ENCODE measurements at regions not wholly inside any gene's neighbourhood (a gene's known extent, or its start where the extent isn't known, plus 50 kb on each side); places are given as distances from the start of the nearest gene placed in this dataset.

- TF ChIP-seq, protein P1, sequence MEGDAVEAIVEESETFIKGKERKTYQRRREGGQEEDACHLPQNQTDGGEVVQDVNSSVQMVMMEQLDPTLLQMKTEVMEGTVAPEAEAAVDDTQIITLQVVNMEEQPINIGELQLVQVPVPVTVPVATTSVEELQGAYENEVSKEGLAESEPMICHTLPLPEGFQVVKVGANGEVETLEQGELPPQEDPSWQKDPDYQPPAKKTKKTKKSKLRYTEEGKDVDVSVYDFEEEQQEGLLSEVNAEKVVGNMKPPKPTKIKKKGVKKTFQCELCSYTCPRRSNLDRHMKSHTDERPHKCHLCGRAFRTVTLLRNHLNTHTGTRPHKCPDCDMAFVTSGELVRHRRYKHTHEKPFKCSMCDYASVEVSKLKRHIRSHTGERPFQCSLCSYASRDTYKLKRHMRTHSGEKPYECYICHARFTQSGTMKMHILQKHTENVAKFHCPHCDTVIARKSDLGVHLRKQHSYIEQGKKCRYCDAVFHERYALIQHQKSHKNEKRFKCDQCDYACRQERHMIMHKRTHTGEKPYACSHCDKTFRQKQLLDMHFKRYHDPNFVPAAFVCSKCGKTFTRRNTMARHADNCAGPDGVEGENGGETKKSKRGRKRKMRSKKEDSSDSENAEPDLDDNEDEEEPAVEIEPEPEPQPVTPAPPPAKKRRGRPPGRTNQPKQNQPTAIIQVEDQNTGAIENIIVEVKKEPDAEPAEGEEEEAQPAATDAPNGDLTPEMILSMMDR (IDR thresholded peaks at IDR 0.05; ENCODE audit: poor library complexity) = no peak
- TF ChIP-seq EZH2 (IDR thresholded peaks at IDR 0.05; ENCODE audit: borderline replicate concordance) (no peak), EZH2phosphoT487 (IDR thresholded peaks at IDR 0.05; ENCODE audit: low read depth, severe bottlenecking, unreplicated experiment) (no peak)
Observed at GRCh38 chr18:71995904-71996465, 548.2 kb downstream of the CBLN2 start.
